IMR-90 (cell line): ENCODE measurements at regions not wholly inside any gene's neighbourhood (a gene's known extent, or its start where the extent isn't known, plus 50 kb on each side); places are given as distances from the start of the nearest gene placed in this dataset.

Source experiments
- ATAC-seq: fragments of 200-7000 bp; cut with Tn5 transposase; 2 replicates; pipeline ENCODE4 v1.9.1; 2020; ENCODE audit warnings: low read depth, mild to moderate bottlenecking, moderate library complexity
- BruUV-seq: library from RNA; stranded (reverse); fragments of 400-500 nt; replicated peaks from 2 replicates; lab custom pipeline; 2021; lab: Mats Ljungman, UMichigan
- CTCF ChIA-PET: fragments of 300-600 bp; formaldehyde crosslinking; extraction: SDS; loops from one replicate; lab custom pipeline; 2021; ENCODE audit warnings: antibody characterized with exemption; lab: Yijun Ruan, JAX
- POLR2A ChIA-PET: fragments of 300-600 bp; sonication (Branson Sonifier 250); formaldehyde crosslinking; loops from one replicate; lab custom pipeline; 2022; ENCODE audit warnings: antibody characterized with exemption; ENCODE audit not compliant: unreplicated experiment; lab: Charles Lee
- DNase-seq: peaks from one replicate; pipeline ENCODE4 v3.0.0; 2013
- H2AFZ ChIP-seq: replicated peaks from 2 replicates; pipeline ENCODE3; 2013; ENCODE audit warnings: low read length, mild to moderate bottlenecking; ENCODE audit not compliant: poor library complexity
- H2AK5ac ChIP-seq: 2 replicates; pipeline ENCODE4 v1.6.1; 2013; ENCODE audit warnings: low read depth, low read length, inconsistent platforms
- H2AK9ac ChIP-seq: replicated peaks from 2 replicates; pipeline ENCODE3; 2013; ENCODE audit warnings: mild to moderate bottlenecking, low read depth, low read length, moderate library complexity; ENCODE audit not compliant: poor library complexity
- H2BK120ac ChIP-seq: 2 replicates; pipeline ENCODE4 v1.6.1; 2013; ENCODE audit warnings: low read depth, low read length, inconsistent platforms
- H2BK15ac ChIP-seq: 3 replicates; pipeline ENCODE4 v1.6.1; 2013; ENCODE audit warnings: low read depth, low read length, inconsistent platforms
- H2BK20ac ChIP-seq: 2 replicates; pipeline ENCODE4 v1.6.1; 2013; ENCODE audit warnings: low read depth, mild to moderate bottlenecking, inconsistent platforms, low read length, moderate library complexity
- H2BK5ac ChIP-seq: 2 replicates; pipeline ENCODE4 v1.6.1; 2013; ENCODE audit warnings: mild to moderate bottlenecking, low read depth, low read length, inconsistent platforms; ENCODE audit not compliant: poor library complexity, severe bottlenecking
- H3K14ac ChIP-seq: replicated peaks from 2 replicates; pipeline ENCODE4 v1.6.1; 2013; ENCODE audit warnings: low read depth, low read length, inconsistent platforms
- H3K18ac ChIP-seq: 2 replicates; pipeline ENCODE4 v1.6.1; 2013; ENCODE audit warnings: low read depth, low read length, control low read depth
- H3K23ac ChIP-seq: 2 replicates; pipeline ENCODE4 v1.6.1; 2013; ENCODE audit warnings: low read depth, low read length, inconsistent platforms
- H3K27ac ChIP-seq: 2 replicates; pipeline ENCODE4 v1.5.1; 2013; ENCODE audit warnings: mild to moderate bottlenecking, control low read depth, low read length; ENCODE audit not compliant: insufficient read depth
- H3K27me3 ChIP-seq: 2 replicates; pipeline ENCODE4 v1.6.1; 2013; ENCODE audit warnings: low read length; ENCODE audit not compliant: control insufficient read depth, insufficient read depth
- H3K36me3 ChIP-seq: 2 replicates; pipeline ENCODE4 v1.6.1; 2013; ENCODE audit warnings: low read length, mixed read lengths; ENCODE audit not compliant: control insufficient read depth, insufficient read depth
- H3K4ac ChIP-seq: 2 replicates; pipeline ENCODE4 v1.6.1; 2013; ENCODE audit warnings: low read depth, low read length, inconsistent platforms
- H3K4me1 ChIP-seq: 2 replicates; pipeline ENCODE4 v1.6.1; 2013; ENCODE audit warnings: low read length, mixed read lengths; ENCODE audit not compliant: control insufficient read depth, insufficient read depth
- H3K4me2 ChIP-seq: 2 replicates; pipeline ENCODE4 v1.6.1; 2013; ENCODE audit warnings: low read depth, mild to moderate bottlenecking, control low read depth, low read length, moderate library complexity
- H3K4me3 ChIP-seq: 2 replicates; pipeline ENCODE4 v1.5.1; 2013; ENCODE audit warnings: low read depth, mild to moderate bottlenecking, control low read depth, low read length, moderate library complexity; ENCODE audit not compliant: insufficient read depth
- H3K56ac ChIP-seq: 2 replicates; pipeline ENCODE4 v1.6.1; 2013; ENCODE audit warnings: low read length, inconsistent platforms; ENCODE audit not compliant: insufficient read depth; ENCODE audit errors: extremely low read depth
- H3K79me1 ChIP-seq, 2 experiments: 2 replicates each; pipeline ENCODE4 v1.6.1; 2013; ENCODE audit warnings: low read length in 2 of 2, inconsistent platforms in 1 of 2, low read depth in 1 of 2
- H3K9ac ChIP-seq: 2 replicates; pipeline ENCODE4 v1.6.1; 2013; ENCODE audit warnings: low read depth, low read length, control low read depth
- H3K9me1 ChIP-seq: 2 replicates; pipeline ENCODE4 v1.6.1; 2013; ENCODE audit warnings: low read length, inconsistent platforms; ENCODE audit not compliant: insufficient read depth
- H3K9me3 ChIP-seq: 2 replicates; pipeline ENCODE4 v1.6.1; 2013; ENCODE audit warnings: low read length; ENCODE audit not compliant: control insufficient read depth, insufficient read depth
- H4K20me1 ChIP-seq: 2 replicates; pipeline ENCODE4 v1.6.1; 2013; ENCODE audit warnings: low read length, inconsistent platforms; ENCODE audit not compliant: insufficient read depth
- H4K5ac ChIP-seq: 2 replicates; pipeline ENCODE4 v1.6.1; 2013; ENCODE audit warnings: mild to moderate bottlenecking, low read depth, low read length, control low read depth
- H4K8ac ChIP-seq, 2 experiments: 2 replicates each; pipeline ENCODE4 v1.6.1; 2013; ENCODE audit warnings: low read depth in 2 of 2, low read length in 2 of 2, control low read depth in 1 of 2, inconsistent platforms in 1 of 2
- H4K91ac ChIP-seq: 2 replicates; pipeline ENCODE4 v1.6.1; 2013; ENCODE audit warnings: low read depth, low read length, inconsistent platforms; ENCODE audit not compliant: insufficient read depth
- NFE2L2 ChIP-seq: fragments of 150-350 bp; IDR thresholded peaks from 2 replicates; pipeline ENCODE4 v1.6.1; 2016; ENCODE audit warnings: low read depth, mild to moderate bottlenecking, low read length
- RCOR1 ChIP-seq: IDR thresholded peaks from 2 replicates; pipeline ENCODE4 v1.6.1; 2012; ENCODE audit warnings: mild to moderate bottlenecking, low read length, improper control_type of control experiment; ENCODE audit not compliant: insufficient replicate concordance
- WGBS, 2 experiments: methylation state at CpG; one replicate each; pipeline versions ENCODE4 v1.1.5 to v1.1.7; 2013; ENCODE audit warnings: missing lambda C conversion rate in 2 of 2; ENCODE audit not compliant: insufficient read length in 1 of 2; ENCODE audit errors: extremely low coverage in 2 of 2; 5-methylcytosine and 5-hydroxymethylcytosine counted together
- dilution Hi-C: fragments of 300-500 bp; cut with HindIII; formaldehyde crosslinking; loops from one replicate; pipeline ENCODE4 v1.14.3; 2018; ENCODE audit warnings: low sequenced_read_pairs; ENCODE audit not compliant: unreplicated experiment
- in situ Hi-C: fragments of 300-500 bp; cut with MboI; formaldehyde crosslinking; loops from 3 replicates; pipeline ENCODE4 v1.14.3; 2019; ENCODE audit warnings: low sequenced_read_pairs, inconsistent platforms, mixed read lengths
- intact Hi-C: fragments of 100-400 bp; cut with micrococcal nuclease; formaldehyde crosslinking; loops from 2 replicates; pipeline ENCODE4 v1.10.0; 2022
- TF ChIP-seq, protein P1 (sequence below): fragments of 150-350 bp; IDR thresholded peaks from 2 replicates; pipeline ENCODE4 v1.6.1; 2017; ENCODE audit warnings: mild to moderate bottlenecking, antibody characterized with exemption, low read length, low read depth

DNA sequence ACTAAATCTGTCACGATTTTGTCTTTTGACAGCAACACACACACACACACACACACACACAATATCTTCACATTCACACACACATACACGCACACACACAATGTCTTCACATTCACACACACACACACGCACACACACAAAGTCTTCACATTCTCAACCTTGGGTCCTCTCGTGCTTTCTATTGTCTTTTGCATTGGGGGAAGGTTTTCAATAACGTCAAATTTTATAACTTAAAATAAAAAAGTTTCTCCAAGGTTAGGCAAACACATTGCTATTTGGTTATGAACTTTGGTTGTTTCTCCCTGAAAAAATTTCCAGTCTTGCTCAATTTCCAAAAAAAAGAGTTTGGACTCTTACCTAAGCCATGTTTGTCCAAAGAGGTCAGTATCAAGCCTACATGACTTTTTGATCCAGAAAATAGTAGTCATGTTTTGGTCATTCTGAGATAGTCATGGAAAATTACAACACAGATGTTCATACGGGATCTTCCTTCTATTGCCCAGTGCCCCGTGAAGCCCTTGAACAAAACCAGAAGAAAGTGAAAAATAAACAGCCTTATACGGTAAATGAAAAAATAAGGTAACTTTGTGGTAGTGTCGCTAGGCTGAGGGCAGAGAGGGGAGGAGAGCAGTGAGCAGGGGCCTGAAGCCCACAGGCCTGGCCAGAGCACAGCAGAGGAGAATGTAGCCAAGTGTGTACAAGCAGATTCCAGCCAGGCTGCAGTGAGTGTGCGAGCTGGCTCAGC lies 542.8 kb upstream of the ID2 start:
- CTCF ChIA-PET, result no interaction called here
- H3K9ac ChIP-seq, result no peak overlapping the region
- in situ Hi-C loops, result no loop called here

More for the DNA sequence above, 542.8 kb upstream of the ID2 start:
- Histone ChIP-seq H4K91ac (no peak overlapping the region), H2BK5ac (peak overlapping the region; percentile 38), H3K79me1 (no peaks in the 10 kb centered on the region), H3K9me1 (no peaks in the 10 kb centered on the region), H2BK20ac (no peak overlapping the region), H3K27me3 (no peaks in the 10 kb centered on the region), H2AK9ac (no peak overlapping the region), H2BK120ac (no peak overlapping the region), H2AFZ (peak overlapping the region; percentile 19), H3K14ac (no peak overlapping the region), H3K27ac (no peak overlapping the region), H3K36me3 (no peaks in the 10 kb centered on the region), H3K56ac (no peak overlapping the region), H2AK5ac (no peak overlapping the region; the same call in 1 of the 2 replicates), H3K4me3 (no peak overlapping the region), H3K4ac (no peak overlapping the region), H4K20me1 (no peaks in the 10 kb centered on the region), H3K9me3 (no peaks in the 10 kb centered on the region), H3K4me2 (no peak overlapping the region), H4K8ac (no peak overlapping the region), H4K5ac (no peak overlapping the region), H2BK15ac (no peak overlapping the region), H3K4me1 (peaks cover 1% of the 10 kb centered on the region; the same call in 1 of the 2 replicates), H3K23ac (no peak overlapping the region), H3K18ac (peak overlapping the region; percentile 76; the same call in 1 of the 2 replicates)
- POLR2A ChIA-PET, result no interaction called here
- peak; percentile 54 for DNase-seq
- no TSS peak for BruUV-seq
- intact Hi-C loops, result no loop called here
- no CpG with 5 or more reads among the region's 10 CpGs for WGBS, 2 experiments
- peak; percentile 27; the same call in 1 of the 2 replicates for ATAC-seq
- dilution Hi-C loops, result no loop called here
- TF ChIP-seq, protein P1, sequence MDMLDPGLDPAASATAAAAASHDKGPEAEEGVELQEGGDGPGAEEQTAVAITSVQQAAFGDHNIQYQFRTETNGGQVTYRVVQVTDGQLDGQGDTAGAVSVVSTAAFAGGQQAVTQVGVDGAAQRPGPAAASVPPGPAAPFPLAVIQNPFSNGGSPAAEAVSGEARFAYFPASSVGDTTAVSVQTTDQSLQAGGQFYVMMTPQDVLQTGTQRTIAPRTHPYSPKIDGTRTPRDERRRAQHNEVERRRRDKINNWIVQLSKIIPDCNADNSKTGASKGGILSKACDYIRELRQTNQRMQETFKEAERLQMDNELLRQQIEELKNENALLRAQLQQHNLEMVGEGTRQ, result no peak
- TF ChIP-seq NFE2L2 (no peak), RCOR1 (no peak)
